CD4-positive, alpha-beta T cell treated with Interleukin-6 at 100 ng/mL for 8 hours (primary cell): ENCODE measurements at regions not wholly inside any gene's neighbourhood (a gene's known extent, or its start where the extent isn't known, plus 50 kb on each side); places are given as distances from the start of the nearest gene placed in this dataset.
"Not testable (repeated sequence)": the region's sequence is repeated elsewhere in the genome, so short reads cannot be mapped to it uniquely, and the experiment has no call there.

Experiments used
- DNase-seq: peaks from one replicate; pipeline ENCODE4 v3.0.0-alpha.2; 2020; ENCODE audit warnings: mixed read lengths, low spot score

DNA sequence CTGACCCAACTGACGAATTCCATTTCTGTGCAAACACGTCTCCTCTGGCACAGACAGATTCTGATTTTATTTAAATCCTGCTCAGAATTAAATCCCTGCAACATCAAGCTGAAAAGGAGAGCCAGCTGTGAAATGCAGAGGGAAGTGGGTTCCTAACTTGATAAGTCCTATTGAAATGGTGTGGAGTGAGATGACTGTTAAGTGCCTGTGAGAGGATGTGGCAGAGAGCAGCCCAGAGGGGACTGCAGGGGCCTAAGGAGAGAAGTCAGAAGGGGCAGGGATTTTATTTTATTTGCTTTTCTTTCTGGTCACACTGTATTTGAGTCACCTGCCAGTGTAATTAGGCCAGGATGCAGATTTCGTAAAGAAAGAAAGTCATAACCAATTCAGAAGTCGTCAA is 277.4 kb downstream of the NKX6-1 start:
- DNase-seq: no peak

DNA sequence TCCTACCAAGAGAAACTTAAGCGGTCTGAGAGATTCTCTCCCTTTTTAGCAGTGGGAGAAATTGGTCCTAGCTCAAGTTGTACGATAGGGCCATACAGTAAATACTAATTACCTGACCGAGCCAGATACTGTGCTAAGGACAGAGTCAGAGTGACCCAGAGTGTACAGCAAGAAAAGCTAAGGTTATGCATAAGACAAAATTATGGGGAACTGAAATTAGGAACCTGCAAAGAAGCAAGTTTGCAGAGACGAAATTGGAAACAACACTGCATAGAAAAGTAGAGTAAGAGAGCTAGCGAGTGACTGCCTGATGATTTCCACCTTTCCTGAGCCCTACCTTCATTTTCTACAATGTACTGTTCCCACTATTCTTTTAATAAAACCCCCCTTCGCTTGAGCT is 278.1 kb downstream of the NKX6-1 start:
- no peak for DNase-seq

DNA sequence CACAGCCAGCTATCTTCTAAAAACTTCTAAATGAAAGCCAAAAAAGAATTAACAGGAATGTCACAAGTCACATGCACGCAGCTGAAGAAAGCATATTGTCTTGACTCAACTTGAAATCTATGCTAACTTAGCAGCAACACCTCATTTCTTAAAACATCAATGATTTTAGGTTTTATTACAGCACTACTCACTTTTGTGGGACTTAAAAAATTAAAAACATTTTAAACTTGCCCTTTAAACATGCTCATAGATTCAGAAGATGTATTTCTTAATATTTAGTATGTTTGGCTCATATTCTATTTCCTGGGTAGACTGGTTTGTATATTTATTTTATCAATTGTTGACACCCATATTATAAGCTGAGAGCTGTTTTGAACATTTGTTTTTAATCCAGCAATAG is 279.4 kb downstream of the NKX6-1 start:
- no peak for DNase-seq

DNA sequence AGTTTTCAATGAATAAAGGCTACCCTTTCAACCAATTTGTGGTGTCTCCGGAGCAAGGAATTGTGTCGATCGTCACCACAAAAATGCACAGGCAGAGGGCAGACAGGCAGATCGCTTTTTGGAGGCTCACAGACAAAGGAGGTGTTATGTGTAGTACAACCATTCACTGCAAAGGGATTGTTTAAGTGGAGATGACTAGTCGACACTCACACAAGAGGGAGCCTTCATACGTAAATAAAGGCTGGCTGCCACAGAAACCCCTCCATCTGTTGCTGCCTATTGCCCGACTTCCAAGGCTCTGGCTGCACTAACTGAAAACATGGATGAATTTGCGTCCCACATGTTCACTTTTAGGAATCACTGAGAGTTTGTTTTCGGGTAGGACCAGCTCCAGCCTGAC is 281.1 kb downstream of the NKX6-1 start:
- no peak for DNase-seq

DNA sequence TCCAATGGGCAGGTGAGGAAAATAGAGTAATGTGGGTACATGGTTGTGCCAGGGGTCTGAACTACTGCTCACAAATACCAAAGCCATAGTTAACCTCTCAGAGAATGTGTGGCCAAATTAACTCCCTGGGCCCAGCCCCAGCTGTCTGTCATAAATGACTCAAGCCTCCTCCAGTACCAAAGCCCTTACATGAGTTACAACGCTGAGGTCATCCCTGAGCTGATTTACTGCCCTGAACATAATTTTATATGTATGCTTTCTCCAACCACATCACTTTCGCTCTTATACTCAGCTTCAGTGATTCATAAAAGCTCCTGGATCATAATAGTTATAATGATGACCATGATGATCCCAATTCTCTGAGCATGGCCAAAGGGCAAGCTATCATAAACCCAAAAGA is 283.9 kb downstream of the NKX6-1 start:
- DNase-seq: no peak

DNA sequence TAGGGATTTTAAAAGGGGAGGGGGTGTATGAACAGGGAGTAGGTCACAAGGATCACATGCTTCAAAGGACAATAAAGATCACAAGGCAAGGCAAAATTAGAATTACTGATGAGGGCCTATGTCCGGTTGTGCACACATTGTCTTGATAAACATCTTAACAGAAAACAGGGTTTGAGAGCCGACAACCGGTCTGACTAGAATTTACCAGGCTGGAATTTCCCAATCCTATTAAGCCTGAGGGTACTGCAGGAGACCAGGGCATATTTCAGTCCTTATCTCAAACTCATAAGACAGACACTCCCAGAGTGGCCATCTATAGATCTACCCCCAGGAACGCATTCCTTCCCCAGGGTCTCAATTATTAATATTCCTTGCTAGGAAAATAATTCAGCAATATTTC is 292.9 kb downstream of the NKX6-1 start:
- DNase-seq: not testable (repeated sequence)

DNA sequence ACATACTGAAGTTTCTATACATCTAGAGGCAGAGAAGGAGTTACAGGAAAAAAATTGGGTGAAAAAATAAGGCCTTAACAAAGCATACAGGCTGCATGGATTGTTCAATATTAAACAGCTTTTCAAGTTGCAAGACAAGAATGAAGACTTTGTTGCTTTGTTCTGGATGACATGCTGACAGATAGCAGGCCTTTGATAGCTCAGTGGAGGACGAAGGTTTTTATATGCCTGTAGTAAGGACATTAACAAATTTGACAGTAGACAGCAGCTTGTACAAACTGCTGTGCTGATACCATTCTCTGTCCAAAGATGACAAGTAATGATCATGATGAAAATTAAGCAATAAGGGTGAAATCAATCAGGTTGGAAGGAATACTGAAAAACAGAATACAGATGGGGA is 309.9 kb downstream of the NKX6-1 start:
- DNase-seq: no peak

DNA sequence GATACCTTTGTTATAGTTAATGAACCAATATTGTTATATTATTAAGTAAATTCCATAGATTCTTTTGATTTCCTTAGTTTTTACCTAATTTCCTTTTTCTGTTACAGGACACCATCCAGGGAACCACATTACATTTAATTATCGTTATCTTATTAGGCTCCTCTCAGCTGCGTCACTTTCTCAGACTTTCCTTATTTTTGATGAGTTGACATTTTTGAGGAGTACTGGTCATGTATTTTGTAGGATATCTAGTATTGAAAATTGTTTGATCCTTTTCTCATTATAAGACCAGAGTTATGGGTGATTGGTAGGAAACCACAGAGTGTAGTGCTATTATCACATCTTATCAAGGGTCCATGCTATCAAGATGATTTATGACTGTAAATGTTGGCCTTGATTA is 319.7 kb downstream of the NKX6-1 start:
- DNase-seq: no peak

DNA sequence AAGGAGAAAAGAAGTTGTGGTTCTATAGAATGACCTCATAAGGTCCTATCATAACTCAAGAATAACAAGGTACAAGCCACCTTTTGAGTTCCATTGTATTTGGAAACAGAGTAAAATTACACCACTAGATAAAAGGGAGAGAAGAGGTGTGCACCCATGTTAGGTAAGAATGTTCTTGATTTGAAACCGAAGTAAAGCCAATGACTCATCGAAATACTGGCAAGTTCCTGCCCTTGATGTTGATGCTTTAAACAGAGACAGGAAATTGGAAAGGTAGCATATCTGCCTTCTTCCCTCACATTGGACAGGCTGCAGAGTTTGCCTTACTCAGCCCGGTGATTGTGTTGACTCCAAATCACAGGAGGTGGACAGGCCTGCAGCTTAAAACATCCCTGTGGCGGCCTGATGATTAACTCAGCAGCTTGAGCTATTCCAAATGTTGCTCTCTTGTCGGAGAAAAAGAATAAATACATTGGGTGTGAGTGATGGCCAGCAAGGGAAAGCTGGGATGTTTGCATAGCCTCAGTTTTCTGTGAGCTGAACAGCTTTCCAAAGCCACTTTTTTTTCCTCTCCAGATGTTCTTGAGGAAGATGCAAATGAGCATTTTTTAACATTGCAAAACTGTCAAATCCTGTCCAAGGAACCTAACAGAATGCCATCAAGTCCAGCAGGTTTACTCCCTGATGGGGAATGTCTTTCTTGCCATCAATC is 321.1 kb downstream of the NKX6-1 start:
- no peak for DNase-seq

DNA sequence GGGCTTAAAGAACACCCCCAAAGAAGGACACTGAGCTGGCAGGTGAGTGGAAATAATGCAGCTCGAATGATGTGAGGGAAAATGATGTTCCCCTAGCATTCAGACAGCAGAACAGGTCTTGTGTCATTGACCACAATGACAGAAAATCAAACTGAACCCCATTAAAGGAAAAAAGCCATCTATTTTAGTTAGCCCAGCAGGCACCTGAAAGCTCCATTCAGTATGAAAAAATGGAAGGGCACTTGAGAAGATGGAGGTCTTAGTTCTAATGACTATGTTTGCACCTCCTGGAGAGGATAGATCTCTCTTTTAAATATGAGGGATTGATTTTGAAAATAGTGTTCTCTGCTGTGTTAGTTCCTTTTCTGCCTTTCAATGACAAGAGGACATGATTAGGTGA is 323.1 kb downstream of the NKX6-1 start:
- DNase-seq: no peak

DNA sequence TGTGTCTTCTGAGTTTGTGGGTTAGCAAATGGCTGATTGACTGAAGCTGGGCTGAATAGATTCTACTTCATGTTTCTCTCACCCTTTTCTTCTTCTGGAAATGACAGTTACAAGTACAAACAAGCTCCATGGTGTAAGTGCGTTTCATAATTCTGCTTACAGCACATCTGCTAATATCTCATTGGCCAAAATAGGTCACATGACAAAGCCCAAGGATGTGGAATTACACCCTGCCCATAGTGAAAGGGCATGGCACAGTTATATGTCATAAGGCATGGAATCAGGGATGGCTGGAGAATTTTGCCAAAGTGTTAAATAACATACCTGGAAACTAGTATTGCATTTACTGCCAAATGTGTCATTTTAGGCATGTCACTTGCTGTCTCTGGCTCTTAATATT is 327.2 kb downstream of the NKX6-1 start:
- no peak for DNase-seq

DNA sequence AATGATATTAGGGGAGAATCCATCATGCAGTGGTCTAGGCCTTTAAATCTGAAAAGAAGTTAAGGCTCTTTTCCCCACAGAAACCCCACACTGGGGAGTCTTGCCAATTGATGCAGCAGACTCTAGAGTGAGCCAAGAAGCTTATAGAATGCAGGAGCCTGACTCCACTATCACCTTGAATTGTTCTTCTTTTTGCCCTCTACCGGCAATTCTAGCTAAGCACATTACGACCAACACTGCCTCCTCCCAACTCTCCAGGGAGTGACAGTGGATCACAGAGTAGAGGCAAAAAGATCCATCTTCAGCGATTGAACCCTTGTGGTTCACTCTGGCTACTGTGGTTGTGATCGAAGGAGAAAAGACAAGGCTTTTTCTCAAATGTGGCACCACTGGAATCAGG is 331.5 kb downstream of the NKX6-1 start:
- no peak for DNase-seq

DNA sequence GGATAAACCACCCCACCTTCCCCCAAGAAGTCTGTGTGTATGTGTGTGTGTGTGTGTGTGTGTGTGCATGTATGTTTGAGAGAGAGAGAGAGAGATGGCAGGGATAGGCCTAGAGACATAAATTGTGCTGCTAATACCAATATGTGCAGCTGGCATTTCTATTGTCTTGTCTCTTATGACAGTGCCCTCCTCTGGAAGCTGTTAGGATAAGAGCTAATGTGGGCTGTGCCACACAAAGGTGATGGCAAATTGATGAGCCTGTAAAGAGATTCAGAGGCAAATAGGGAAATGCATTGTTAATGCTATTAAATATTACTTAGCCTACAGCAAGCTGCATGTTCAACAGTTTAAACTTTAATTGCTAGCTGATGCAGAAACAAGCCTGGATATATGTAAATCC is 332.0 kb downstream of the NKX6-1 start:
- no peak for DNase-seq

DNA sequence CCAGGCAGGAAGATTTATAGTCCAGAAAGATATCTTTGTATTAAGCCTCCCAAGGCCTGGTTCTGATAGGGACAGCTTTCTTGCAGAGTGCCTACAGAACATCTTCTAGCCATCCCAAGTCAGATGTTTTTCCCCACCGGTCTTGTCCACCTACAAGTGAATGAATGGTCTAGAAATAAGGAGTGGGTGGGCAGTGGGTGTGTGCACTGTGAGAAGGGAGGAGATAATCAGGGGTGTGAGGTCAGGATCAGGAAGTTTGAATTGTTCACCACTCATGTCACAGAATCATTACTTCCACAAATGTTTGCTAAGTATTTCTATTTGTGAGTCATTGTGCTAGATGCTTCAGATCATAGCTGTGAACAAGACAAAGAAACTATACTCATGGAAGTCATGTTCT is 332.6 kb downstream of the NKX6-1 start:
- DNase-seq: no peak

DNA sequence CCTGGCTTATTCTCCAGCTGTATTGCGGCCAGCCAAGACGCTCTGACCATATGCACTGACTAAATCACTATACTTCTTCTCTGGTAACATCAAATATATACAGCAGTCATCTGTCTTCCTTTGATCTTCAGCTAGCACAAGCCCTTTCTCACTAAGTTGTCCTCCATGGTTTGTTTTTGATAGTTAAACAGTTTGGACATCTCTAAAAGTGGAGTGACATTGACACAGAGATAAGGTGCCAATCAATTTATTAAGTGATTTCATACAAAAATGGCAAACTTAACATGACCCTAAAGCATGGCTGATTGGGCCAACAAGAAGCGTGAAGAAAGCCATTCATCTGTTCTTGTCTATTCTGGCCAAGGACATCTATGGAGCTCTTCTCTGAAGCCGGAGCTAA is 334.9 kb downstream of the NKX6-1 start:
- no peak for DNase-seq

DNA sequence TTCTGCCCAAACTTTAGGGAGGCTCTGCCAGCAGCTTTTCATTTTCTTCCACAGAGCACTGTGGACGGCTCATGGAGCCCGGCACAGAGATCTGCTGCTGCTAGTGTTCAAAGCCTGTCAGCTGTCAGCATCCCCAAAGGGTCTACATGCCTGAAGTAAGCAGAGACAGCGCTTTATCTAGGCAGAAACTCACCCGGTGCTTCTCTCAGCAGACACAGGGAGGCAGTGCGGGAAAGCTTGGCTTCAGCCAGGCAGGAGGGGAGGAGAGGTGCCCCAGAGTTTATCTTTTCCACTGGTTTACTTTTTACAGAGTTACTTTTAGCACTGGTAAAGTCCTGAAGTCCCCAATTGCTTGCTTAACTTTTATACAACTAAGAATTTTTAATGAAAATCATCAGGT is 339.3 kb downstream of the NKX6-1 start:
- no peak for DNase-seq

DNA sequence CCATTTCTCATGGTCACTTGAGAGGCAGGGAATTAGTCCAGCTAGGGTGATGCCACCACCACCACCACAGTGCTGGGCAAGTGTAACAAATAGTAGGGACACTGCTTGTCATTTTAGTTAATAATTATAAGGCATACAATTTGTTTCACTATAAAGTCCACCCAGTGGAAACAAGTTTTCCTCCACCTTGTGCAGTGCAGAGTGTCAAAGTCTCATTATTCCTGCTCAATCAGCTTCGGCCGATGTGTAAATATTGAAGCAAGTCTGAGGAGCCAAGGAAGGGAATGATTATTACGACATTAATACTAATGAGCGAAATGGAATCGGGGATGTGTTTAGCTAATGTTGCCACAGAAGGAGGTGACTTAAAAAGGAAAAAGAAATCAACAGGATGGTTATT is 340.4 kb downstream of the NKX6-1 start:
- no peak for DNase-seq

DNA sequence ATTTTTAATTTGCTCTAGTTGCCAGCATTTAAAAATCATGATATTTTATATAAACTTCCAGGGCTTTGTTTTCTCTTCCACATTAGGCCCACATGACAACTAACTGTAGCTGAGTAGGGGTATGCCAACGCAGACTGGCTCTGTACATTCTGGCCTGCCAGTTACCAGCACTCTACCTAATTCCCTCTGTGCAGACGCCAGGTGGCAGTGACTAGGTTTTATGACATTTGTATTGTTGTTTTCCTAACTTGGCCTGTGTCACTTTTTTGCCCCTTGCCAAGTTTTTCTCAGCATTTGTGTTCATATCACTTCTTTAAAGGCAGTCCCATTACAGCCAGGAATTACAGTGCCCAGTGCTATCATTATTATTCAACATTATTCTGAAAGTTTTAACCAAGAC is 347.5 kb downstream of the NKX6-1 start:
- DNase-seq: no peak

DNA sequence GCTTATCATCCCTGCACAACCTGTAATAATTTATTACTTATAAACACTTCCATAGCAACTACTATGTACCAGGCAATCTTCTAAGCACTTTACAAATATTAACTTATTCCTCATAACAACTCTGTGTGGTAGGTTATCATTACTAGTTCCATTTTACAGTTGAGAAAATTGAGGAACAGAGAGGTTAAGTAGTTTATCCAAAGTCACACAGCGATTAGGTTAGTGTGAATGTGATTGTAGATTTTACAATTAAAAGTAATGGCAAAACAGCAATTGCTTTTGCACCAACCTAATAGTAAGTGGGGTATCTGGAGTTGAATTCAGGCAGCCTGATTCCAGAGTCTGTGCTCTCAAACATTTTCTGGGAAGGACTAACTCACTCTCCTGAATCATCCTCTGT is 348.9 kb downstream of the NKX6-1 start:
- no peak for DNase-seq

DNA sequence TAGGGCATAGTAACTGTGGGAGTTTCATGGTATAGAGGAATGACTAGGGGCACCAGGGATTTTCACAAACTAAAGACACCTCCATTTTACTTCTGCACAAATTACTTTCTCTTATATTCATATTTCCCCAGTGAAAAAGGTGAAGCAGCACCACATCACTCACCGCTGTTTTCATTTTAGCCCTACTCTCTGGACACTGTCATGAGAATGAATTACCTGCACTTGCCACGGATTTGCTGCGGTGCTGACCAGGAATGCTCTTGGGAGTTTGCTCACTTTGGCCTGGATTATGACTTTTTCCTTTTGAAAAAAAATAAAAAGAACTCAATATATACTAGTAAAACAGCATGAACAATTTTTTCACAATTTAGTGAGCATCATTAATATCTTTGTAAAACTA is 351.3 kb downstream of the NKX6-1 start:
- no peak for DNase-seq

DNA sequence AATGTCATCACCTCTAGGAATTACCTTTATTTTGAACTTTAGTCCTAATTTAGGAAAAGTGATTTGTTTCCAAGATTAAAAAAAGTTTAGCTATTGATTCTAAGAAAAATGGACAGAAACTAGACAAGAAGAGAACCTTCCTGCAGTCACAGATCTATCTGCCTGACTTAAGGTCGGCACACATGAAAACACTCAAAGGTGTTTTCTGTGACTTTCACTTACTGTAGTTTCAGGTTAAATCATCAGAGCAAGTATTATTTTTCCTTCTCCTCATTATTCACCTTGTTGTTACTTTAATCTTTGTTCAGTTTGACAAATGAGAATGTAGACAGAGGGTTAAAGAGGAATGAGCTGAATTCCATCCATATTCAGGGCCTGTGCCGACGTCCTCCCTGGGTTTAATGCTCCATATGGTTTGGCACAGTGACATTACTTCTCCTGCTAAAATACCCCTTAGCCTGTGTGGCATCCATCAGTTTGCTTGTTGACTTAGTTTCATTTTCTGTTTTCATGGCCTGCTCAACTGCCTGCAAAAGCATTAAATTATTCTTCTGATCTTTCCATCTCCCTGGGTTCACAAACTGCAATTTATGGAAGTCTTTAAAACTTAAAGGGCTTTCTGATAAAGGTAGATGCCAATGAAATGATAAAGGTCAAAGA is 352.7 kb downstream of the NKX6-1 start:
- DNase-seq: no peak

DNA sequence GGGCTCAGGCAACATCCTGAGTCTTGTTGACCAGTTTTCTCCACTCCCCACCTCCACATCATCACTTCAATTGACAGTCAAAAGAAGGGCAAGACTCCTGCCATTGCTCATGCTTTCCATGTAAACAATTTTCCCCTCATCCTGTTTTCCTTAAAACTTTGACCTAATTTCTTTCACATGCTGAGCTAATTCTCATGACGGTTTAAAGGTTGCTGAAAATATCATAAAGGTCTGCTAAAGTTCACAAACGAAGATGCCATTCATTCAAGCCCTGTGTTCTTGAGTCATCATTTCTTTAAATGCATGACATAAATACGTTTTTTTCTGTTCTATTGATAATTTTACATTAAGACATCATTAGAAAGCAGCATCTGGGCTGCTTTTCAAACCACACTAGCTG is 353.9 kb downstream of the NKX6-1 start:
- DNase-seq: no peak

DNA sequence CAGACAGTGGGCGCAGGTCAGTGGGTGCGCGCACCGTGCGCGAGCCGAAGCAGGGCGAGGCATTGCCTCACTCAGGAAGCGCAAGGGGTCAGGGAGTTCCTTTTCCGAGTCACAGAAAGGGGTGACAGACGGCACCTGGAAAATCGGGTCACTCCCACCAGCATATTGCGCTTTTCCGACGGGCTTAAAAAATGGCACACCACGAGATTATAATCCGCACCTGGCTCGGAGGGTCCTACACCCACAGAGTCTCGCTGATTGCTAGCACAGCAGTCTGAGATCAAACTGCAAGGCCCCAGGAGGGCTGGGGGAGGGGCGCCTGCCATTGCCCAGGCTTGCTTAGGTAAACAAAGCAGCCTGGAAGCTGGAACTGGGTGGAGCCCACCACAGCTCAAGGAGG is 372.2 kb downstream of the NKX6-1 start:
- not testable (repeated sequence) for DNase-seq
